Islet of Langerhans (tissue), 1 donor: ENCODE measurements at regions not wholly inside any gene's neighbourhood (a gene's known extent, or its start where the extent isn't known, plus 50 kb on each side); places are given as distances from the start of the nearest gene placed in this dataset.

Source experiments
- FAIRE-seq: peaks from one replicate; lab custom pipeline; 2011; peaks lifted over from hg19 to GRCh38; lab: Jason Lieb, UNC

DNA sequence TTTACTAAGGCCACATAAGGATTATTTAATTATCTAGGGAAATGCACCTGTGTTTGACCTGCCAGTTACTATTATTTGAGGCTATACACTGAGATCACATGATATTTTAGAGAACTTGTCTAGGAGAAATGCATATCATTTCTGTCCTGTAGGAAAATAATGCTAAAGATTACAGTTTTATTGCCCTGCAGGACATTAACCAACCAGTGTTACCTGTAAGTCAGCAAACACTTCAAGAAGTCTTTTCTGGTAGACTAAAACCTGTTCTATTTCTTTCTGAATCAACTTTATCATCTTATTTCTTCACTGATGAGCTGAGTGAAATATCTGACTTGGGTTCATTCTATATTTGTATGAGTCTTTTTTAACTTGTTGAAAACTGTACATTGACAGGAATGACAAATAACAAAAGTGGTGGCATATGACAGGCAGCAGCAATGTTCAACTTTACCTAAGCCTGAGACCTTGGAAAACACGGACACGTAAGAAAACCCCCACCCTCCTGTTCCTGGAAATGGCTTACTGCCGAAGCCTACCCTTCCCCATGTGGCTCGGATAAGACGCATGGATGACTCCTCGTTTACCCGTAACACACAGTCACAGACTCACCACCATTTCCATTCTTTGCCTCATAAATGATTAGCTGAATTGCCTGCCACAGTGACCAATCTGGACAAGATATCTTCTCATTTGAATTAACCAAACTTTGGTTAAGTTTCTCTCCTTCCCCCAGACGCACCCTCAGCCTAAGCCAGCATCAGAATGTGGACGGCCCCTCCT, 118.0 kb upstream of the CD93 start:
- FAIRE-seq = no peak

DNA sequence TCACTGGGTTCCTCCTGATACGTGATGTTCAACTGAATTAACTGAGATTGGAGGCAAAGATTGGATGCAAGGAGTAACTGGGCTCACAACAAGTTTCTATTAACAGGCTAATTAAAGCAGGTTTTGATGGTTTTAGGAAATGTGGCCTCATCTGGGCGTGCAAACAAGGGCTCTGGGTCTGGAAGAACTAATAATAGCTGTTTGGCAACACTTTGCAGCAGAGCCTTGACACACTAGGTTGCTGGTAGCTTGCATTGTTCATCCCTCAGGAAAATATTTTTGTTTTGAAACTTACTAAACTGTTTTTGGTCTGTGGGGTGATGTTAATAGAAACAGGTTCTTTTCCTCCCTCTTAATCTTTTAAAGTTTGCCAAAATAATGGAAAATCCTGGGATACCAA, 117.2 kb upstream of the CD93 start:
- FAIRE-seq = no peak

DNA sequence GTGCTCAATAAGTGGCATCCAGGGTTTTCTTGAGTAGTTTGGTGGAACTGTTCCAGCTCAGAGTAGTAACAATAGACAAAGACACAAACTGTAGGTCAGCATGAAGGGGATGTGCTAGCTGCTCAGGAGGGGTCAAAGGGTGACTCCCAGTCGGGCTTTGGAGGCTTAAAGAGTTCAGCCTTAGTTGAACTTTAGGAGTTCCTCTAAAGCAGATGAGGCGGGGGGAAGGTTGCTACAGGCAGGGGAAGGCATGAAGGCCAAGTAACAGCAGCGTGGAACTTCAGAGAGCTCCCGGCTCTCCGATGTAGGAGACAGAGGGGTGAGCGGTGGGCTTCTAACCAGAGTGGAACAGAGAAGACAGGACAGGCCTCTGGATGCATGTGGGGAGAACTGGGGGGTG, 115.5 kb upstream of the CD93 start:
- no peak for FAIRE-seq

DNA sequence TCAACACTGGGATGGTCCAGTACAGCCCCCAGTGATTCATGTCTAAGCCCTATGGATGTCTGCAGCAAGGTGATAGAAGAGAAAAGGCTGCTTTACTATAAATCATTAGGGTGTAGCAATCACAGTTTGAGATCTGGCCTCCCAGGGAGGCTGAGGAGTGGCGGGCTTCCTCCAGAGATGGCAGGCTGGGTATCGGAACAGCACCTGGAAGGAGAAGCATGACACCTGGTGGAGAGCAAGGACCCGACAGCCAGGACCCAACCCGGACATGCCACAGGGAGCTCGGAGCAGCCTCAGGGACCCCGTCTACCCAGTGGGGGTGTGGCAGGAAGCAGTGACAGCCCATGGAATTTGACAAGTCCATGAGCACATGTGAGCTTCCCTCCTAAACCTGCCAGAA, 114.8 kb upstream of the CD93 start:
- no peak for FAIRE-seq

DNA sequence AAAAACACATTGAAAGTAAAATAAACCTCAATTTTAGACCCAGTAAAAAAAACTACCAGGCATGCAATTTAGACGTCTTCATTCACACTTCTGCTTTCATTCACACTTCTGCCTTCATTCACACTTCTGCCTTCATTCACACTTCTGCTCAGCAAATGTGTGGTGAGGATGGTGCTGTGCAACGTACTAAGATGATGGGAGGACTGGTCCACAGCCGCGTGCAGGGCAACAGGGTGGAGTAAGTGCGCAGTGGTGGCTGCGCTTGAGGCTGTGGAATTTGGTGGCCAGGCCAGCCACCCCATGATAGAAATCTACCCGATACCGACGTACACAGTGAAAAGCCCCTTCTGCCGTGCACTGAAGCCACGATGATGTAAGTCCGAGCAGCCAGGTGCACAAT, 114.3 kb upstream of the CD93 start:
- no peak for FAIRE-seq

DNA sequence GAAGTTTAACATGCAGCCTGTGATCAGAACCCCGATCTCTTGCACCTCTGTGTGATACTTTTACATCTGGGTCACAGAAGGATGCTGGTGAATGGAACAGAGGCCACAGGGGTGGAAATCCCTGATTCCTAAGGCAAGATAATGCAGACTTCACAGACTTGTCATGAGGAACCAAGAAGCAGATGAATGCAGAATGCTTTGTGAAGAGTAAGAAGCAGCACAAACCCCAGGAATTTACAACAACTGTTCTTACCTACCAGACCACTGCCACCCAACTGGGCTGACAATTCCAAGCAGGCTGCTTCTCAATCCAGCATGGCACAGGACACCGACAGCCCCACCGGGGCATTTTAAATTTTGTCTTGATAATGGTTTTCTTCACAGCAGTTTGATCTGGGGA, 113.2 kb upstream of the CD93 start:
- no peak for FAIRE-seq

DNA sequence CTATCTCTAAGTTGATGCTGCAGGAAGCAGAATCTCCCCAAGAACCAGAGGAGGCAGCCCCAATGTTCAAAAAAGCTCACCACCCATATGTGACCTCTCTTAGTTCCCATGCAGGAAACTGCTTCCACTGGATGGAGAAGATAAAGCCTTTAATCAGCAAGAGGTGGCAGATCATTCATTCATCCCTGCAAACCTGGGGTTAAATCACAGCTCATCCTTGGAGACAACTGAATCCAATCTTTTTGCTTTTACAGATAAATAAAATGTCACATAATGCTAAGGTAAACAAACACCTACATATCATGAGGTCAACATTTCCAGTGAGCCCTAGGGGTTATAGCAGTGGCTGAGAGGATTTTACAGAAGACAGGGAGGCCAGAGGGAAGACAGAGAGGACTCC, 112.7 kb upstream of the CD93 start:
- no peak for FAIRE-seq

DNA sequence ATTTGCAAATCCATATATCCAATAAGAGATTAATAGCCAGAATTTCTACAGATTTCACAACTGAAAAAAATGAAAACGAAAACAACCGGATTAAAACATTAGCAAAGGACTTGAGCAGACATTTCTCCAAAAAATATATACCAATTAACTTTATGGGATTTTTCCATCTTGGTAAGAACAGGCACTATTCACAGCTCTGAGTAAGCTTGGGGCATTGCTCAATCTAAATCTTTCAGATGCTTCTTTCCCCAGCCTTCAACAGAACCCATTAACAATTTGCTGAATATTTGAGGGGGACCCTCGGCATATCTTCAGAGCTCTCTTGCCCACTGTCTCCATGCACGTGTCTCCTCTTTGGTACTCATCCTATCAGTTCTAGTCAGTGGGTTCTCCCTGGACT, 111.7 kb upstream of the CD93 start:
- no peak for FAIRE-seq

DNA sequence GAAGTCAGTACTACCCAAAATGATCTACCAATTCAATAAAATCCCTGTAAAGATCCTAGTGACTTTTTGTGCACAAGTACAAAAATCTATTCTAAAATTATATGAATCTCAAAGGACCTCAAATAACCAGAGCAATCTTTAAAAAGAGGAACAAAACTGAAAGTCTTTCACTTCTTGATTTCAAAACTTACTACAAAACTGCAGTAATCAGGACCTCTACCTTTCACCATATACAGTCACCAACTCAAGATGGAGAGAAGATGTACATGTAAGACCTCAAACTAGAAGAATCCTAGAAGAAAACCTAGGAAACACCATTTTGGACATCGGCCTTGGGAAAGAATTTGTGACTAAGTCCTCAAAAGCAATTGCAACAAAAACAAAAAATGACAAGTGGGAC, 109.5 kb upstream of the CD93 start:
- no peak for FAIRE-seq

DNA sequence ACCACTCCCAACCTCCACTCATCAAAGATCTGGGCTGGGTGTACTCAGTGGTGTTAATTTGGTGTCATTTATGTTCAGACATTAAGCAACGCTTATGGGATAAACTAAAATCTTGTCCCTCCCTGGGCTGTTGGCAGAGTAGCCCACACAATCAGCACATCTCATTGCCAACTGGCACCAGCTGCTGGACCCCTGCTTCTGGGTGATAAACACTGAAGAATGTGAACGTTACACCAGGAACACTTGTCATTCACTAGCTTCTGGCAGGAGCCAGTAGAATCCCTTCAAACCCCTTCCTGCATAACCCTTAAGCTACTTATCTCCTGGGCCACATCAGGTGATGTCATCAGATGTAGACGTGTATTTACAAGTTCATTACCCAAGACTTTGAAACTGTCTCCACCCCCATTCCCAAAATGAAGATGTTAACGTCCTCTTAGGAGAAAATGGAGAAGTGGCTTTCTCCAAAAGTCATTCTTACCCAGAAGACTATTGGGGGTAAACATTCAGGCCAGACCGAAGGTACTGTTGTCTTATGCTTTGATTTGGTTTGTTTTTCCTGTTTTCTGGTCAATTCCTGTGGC, 107.8 kb upstream of the CD93 start:
- FAIRE-seq = no peak

DNA sequence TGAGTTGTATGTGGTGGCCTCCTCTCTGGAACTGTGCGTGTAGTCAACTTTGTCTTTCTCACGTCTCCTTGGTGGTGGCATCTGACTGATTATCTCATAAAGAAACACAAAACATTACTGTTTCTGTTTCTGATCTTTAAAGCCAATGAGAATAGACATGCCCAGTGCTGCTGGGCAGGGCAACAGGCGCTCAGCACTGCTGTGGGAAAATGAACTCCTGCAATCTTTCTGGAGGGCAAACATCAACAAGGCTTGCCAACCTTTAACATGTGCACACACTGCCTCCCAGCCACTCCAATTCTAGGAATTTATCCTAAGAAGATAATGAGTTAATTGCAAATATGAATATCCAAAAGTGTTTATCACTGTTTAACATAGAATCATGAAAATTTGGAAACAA, 106.3 kb upstream of the CD93 start:
- FAIRE-seq = no peak

DNA sequence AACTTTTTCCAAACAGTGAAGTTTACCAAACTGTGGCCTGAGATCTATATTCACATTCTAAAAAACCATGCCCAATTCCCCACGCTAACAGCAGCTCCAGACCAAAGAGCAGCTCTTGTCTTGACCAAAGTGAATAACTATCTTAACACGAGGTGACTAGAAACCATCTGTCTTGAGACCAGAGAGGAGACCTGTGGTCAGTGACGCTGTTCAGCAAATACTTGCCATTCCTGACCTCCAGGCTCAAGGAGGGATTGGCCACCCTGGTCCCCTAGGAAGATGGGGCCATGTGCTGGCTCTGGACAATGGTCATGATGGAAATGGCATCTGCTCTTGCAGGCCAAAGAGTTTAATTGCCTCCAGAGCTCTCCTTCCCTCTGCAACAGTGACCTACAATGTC, 104.4 kb upstream of the CD93 start:
- no peak for FAIRE-seq

DNA sequence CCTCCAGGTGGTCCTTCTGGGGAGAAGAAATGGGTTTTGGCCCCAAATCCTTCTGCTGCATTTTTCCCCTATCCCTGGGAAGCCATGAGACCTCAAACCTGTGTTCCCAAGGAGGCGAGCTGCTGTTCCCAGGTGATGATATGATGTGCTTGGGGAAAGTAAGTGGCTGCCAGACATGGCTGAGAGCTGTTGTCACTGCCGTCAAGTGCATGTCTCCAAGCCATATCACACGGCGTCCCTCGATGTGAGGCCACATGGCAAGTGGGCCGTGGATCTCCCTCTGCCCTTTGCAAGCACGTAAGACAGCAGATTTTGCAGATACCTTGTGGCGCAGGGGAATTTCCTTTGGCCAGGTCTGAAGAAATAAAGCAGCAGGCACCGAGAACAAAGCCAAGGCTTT, 103.7 kb upstream of the CD93 start:
- FAIRE-seq = no peak

DNA sequence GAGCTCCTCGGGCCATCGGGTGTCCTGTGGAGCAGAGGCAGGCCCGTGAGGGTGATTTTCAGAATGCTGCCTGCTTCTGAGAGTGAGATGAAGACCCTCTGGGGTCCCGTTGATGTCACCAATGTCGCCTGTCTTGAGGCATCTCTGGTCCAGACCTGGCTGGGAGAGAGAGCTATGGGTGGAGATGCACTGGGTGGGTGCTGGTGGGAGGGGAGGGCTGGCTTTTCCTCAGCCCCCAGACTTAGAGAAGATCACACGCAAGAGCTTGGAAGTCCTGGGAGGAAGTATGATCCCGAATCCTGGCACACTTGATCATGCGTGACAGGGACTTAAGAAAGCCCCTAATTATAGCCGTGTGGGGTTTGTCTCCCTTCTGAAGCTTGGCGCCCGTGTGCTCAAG, 103.2 kb upstream of the CD93 start:
- FAIRE-seq = no peak

DNA sequence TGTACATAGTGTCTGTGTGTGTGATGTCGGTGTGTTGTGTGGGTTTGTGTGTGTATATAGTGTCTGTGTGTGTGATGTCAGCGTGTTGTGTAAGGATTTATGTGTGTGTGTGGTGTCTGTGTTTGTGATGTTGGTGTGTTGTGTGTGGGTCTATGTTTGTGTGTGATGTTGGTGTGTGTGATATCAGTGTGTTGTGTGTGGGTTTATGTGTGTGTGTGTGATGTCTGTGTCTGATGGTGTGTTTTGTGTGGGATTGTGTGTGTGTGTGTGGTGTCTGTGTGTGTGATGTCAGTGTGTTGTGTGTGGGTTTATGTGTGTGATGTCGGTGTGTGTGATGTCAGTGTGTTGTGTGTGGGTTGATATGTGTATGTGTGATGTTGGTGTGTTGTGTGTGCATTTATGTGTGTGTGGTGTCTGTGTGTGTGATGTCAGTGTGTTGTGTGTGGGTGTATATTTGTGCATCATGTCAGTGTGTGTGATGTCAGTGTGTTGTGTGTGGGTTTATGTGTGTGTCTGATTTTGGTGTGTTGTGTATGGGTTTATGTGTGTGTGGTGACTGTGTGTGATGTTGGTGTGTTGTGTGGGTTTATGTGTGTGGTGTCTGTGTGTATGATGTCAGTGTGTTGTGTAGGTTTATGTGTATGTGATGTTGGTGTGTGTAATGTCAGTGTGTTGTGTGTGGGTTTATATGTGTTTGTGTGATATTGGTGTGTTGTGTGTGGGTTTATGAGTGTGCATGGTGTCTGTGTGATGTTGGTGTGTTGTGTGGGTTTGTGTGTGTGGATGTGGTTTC, 102.4 kb upstream of the CD93 start:
- FAIRE-seq = no peak

DNA sequence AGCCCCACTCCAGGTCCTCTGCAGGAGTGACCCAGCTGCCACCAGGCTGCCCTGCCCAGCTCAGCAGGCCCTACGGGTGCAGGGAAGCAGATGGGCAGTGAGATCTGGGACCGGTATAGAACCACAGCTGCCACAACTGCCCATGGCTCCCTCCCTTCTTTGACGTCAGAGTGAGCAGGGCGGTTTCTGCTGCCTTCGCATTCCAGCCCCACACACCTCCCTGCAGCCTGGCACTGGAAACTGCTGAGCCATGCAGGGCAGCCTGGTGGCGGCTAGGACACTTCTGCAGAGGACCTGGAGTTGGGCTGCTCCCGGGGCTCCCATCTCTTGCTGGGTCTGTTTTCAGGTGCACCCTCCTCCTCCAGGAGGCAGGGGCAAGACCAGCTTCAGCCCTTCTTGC, 101.6 kb upstream of the CD93 start:
- FAIRE-seq = no peak

DNA sequence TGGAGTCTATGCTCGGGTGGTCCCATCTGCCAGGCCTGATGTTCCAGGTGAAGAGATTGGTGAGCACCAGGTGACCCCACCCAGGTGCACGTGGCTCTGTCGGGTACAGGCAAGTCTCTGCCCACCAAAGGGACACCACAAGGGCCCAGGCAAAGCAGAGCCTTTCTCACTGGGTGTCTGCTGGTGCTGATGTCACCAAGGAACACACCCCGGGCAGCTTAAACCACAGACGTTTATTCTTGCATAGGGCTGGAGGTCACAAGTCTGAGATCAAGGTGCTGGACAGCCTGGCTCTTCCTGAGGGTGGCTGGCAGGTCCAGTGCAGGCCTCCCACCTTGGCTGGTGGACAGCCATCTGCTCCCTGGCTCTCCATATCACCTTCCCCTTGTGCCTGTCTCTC, 100.7 kb upstream of the CD93 start:
- FAIRE-seq = no peak

DNA sequence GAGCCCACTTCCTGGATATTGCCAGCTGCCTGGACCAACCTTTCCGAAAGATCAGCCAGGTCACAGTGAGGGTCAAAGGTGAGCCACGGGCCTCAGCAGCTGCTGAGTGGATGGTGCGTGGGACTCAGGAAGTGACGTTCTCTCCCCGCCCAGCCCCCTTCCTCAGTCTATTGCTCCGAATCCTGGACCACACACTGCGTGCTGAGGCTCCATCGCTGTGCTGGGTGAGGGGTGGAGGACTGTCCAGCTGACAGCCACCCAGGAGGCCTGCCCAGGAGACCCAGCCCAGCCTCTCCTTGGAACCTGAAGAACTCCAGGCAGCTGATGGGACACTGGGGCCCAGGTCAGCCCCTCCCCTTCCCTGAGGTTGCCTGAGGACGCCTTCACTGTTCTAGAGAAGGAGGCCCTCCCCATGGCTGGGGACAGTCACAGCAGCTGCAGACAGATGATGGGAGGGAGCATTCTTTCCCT, 94.4 kb upstream of the CD93 start:
- FAIRE-seq = no peak

DNA sequence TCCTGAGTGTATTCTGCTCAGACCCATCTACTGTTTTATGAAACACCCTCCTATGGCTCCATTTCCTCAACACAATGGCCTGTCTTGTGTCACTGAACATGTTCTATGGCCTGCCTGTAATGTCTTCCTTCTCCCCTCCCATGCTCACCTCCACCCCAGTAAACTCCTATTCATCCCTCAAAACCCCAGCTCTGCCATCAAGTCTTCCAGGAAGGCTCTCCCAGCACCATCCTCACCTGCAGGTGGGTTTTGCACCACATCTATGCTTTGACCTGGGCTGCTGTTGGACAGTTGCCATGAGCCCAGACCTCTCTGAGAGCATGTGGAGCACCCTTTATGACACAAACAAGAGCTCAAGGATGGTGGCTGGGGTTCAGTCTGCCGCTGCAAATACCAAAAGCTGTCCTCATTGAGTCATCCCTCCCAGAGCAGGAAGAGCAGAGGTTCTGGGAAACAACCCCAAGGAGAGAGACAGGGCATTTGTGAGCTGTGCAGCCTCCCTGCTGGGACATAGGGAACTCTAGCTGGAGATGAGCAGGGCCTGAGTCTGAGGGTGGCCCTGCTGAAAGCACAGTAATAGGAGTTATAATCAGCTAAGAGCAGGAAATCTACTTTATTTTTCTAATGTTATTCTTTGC, 93.8 kb upstream of the CD93 start:
- FAIRE-seq = no peak

DNA sequence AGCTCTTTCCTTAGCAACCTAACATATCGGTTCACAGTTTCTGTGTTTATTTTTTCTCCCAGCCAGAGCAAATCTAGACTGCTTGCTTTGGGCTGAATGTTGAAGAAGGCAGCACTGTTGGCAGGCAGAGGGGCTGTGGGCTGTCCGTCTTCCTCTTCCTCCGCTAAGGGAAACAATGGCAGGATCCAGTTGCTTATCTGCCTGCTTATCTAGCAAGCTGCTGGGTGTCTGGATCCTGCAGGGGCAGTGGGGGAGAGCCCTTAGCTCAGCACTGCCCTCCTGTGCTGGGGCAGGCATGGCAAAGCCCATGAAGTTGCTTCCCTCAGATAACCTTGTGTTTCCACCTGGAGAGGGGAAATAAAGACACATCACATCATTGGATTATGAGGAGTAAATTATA, 92.7 kb upstream of the CD93 start:
- FAIRE-seq = no peak

DNA sequence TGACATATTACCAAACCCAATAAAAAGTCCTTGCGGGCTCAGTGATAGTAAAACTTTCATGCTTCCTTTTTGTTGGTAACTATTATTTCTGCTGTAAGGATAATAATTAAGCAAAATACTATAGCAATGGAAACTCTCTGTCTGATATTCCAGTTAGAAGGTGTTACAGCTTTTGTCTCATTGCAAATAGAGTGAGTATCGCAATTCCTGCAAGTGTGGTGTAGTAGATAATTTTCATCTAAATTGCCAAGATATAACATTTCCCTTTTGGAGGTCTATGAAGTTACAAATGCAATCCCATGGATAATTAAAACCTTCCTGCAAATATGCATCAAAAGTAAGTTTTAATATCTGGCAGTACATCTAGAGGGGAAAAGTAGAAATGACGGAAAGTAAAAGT, 88.7 kb upstream of the CD93 start:
- no peak for FAIRE-seq

DNA sequence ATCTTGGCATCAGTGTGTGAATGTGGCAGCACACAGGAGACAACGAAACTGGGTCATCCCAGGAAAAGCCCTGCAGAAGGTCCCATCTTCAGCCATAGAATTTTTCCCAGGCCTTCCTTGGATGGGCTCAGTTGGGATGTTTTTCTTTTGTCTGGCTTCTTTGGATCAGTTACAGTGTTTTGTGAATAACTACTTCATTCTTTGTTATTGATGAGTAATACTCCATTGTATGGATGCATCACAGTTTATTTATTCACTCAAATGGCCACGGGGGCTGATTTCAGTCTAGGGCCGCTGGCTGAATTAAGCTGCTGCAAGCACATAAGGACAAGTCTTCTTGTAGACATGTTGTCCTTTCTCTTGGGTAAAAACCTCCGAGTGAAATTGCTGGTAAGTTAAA, 81.3 kb upstream of the CD93 start:
- FAIRE-seq = no peak

DNA sequence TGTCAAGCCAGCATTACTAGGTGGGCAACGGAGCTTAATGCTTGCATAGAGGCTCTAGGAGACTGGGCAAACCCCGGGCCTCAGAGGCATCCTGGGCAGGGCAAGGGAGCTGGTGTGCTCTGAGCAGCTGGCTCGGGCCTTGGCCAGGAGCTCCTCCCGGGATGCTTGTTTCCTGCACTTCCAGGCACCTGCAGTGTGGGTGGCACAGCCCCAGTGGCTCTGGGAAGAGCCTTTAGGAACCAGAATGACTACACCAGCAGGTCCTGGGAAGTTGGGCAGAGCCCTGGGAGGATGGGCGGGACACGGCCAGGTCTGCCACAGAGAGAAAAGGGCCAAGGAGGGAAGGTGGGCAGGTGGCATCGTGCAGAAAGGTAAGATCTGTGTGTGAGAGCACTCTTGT, 80.4 kb upstream of the CD93 start:
- FAIRE-seq = no peak
